ENCODE measurements at regions not wholly inside any gene's neighbourhood (a gene's known extent, or its start where the extent isn't known, plus 50 kb on each side); places are given as distances from the start of the nearest gene placed in this dataset.

GRCh38 chr14:58912287-58912686 is 274.5 kb downstream of the DACT1 start:
- ChIA-PET CTCF (interaction anchor here (0.7 kb wide), 1 partner anchor 411 kb away, joined by 3 read pairs; no protein-coding TSS in a partner anchor), POLR2A (no interaction called here)
- Histone ChIP-seq H3K79me2 (ENCODE audit: control insufficient read depth, insufficient read depth, low read length) (no peaks in the 10 kb centered on the region), H3K9me1 (replicated peaks; ENCODE audit: control insufficient read depth, extremely low read depth, insufficient read depth, low read length) (no peaks in the 10 kb centered on the region), H3K4me2 (ENCODE audit: insufficient read depth, low read length) (no peak overlapping the region), H3K9me3 (replicated peaks; ENCODE audit: control insufficient read depth, insufficient read depth, low read length) (no peaks in the 10 kb centered on the region), H3K27me3 (ENCODE audit: control insufficient read depth in 2 of 2, insufficient read depth in 2 of 2, low read length in 2 of 2) (peaks cover 0 to 3% of the 10 kb centered on the region in 2 experiments), H3K27ac (ENCODE audit: insufficient read depth, low read depth, low read length) (no peak overlapping the region), H3K36me3 (ENCODE audit: control insufficient read depth in 2 of 2, extremely low read depth in 1 of 2, insufficient read depth in 2 of 2, low read length in 2 of 2) (no peaks in the 10 kb centered on the region), H4K20me1 (replicated peaks; ENCODE audit: control insufficient read depth, extremely low read depth, insufficient read depth, low read length) (no peaks in the 10 kb centered on the region), H3K4me1 (ENCODE audit: control insufficient read depth, extremely low read depth, insufficient read depth, low read length) (no peaks in the 10 kb centered on the region), H2AFZ (ENCODE audit: low read depth, low read length) (no peak overlapping the region), H3K9ac (replicated peaks; ENCODE audit: extremely low read depth, insufficient read depth, low read length) (no peak overlapping the region), H3K4me3 (replicated peaks in 1 of 3; ENCODE audit: insufficient read depth in 1 of 3, low read depth in 1 of 3, low read length in 3 of 3) (no peak overlapping the region)
- FAIRE-seq (no peak), DNase-seq (ENCODE audit: low read depth, low spot score) (no peak)
- TF ChIP-seq EZH2 (IDR thresholded peaks at IDR 0.05; ENCODE audit: borderline replicate concordance, low read depth, low read length, severe bottlenecking) = no peak
- TF ChIP-seq FOS (IDR thresholded peaks at IDR 0.05; ENCODE audit: borderline replicate concordance, insufficient read depth, low read length) = no peak
- TF ChIP-seq MAX (IDR thresholded peaks at IDR 0.05; ENCODE audit: insufficient read depth, insufficient read length) = no peak
- no peak for TF ChIP-seq CTCF (IDR thresholded peaks at IDR 0.05; ENCODE audit: extremely low read depth in 1 of 2, insufficient read depth in 1 of 2, low read depth in 1 of 2, low read length in 2 of 2)
- TF ChIP-seq MYC (IDR thresholded peaks at IDR 0.05; ENCODE audit: low read depth, low read length) = no peak
- no peak for TF ChIP-seq JUN (IDR thresholded peaks at IDR 0.05; ENCODE audit: borderline replicate concordance, insufficient read depth, insufficient read length, low read depth)
- TF ChIP-seq POLR2AphosphoS5 (IDR thresholded peaks at IDR 0.05; ENCODE audit: insufficient read depth, low read depth, low read length) = no peak
- TF ChIP-seq POLR2A (IDR thresholded peaks at IDR 0.05; ENCODE audit: low read depth, low read length) = no peak
- TF ChIP-seq GATA2 (IDR thresholded peaks at IDR 0.05; ENCODE audit: insufficient read depth, insufficient read length, low read depth, low read length) = no peak
- dilution Hi-C loops (cut with MboI; ENCODE audit: extremely low pct_ligation_motif_present, low sequenced_read_pairs) = no loop called here
- intact Hi-C loops (cut with micrococcal nuclease) = no loop called here
- no TSS peak for BruUV-seq (replicated peaks)
